GM12891 (cell line): ENCODE measurements at regions not wholly inside any gene's neighbourhood (a gene's known extent, or its start where the extent isn't known, plus 50 kb on each side); places are given as distances from the start of the nearest gene placed in this dataset.

Experiments
- POLR2A ChIP-seq: IDR thresholded peaks from 2 replicates; pipeline ENCODE4 v1.6.1; 2011; ENCODE audit warnings: low read depth, low read length, control low read depth
- POLR2AphosphoS5 ChIP-seq: IDR thresholded peaks from 2 replicates; pipeline ENCODE4 v1.6.1; 2011; ENCODE audit warnings: low read depth, low read length, control low read depth
- SPI1 ChIP-seq: IDR thresholded peaks from 2 replicates; pipeline ENCODE4 v1.6.1; 2011; ENCODE audit warnings: low read depth, low read length, control low read depth
- TAF1 ChIP-seq: IDR thresholded peaks from 2 replicates; pipeline ENCODE4 v1.6.1; 2011; ENCODE audit warnings: low read depth, low read length, control low read depth

- no peak for TF ChIP-seq SPI1
- TF ChIP-seq POLR2A: no peak
- TF ChIP-seq POLR2AphosphoS5: no peak
- TF ChIP-seq TAF1: no peak
Measured at GRCh38 chr10:57968328-57969016, 299.2 kb downstream of the IPMK start.
